Endothelial cell of umbilical vein (primary cell): ENCODE measurements at regions not wholly inside any gene's neighbourhood (a gene's known extent, or its start where the extent isn't known, plus 50 kb on each side); places are given as distances from the start of the nearest gene placed in this dataset.

ENCODE experiments used
- BruUV-seq: library from RNA; stranded (reverse); fragments of 400-500 nt; replicated peaks from 2 replicates; lab custom pipeline; 2021; lab: Mats Ljungman, UMichigan
- CTCF ChIA-PET: fragments of 300-600, 350-600 bp; sonication (Branson Sonifier 250); formaldehyde crosslinking; loops from one replicate; lab custom pipeline; 2021; ENCODE audit warnings: antibody characterized with exemption, inconsistent platforms; lab: Charles Lee
- POLR2A ChIA-PET: fragments of 300-600, 350-600 bp; sonication (Branson Sonifier 250); formaldehyde crosslinking; loops from one replicate; lab custom pipeline; 2021; ENCODE audit warnings: antibody characterized with exemption, inconsistent platforms; lab: Charles Lee
- DNase-seq: peaks from one replicate; pipeline ENCODE4 v3.0.0-alpha.2; 2011; ENCODE audit warnings: low read depth, low spot score
- FAIRE-seq: peaks from 2 replicates; lab custom pipeline; 2011; peaks lifted over from hg19 to GRCh38; lab: Jason Lieb, UNC
- H2AFZ ChIP-seq: 2 replicates; pipeline ENCODE4 v1.6.0; 2012; ENCODE audit warnings: low read depth, low read length, control low read depth, inconsistent platforms
- H3K27ac ChIP-seq: 2 replicates; pipeline ENCODE4 v1.5.1; 2011; ENCODE audit warnings: low read depth, mild to moderate bottlenecking, control low read depth, low read length, moderate library complexity; ENCODE audit not compliant: insufficient read depth
- H3K27me3 ChIP-seq, 2 experiments: 2 replicates each; pipeline versions ENCODE4 v1.6.0 to v1.6.1; 2011; ENCODE audit warnings: low read length in 2 of 2, mixed read lengths in 1 of 2; ENCODE audit not compliant: control insufficient read depth in 2 of 2, insufficient read depth in 2 of 2
- H3K36me3 ChIP-seq, 2 experiments: 2 replicates in 1 of 2; 3 replicates in 1 of 2; pipeline ENCODE4 v1.5.1; 2011; ENCODE audit warnings: low read length in 2 of 2, mild to moderate bottlenecking in 1 of 2, moderate library complexity in 1 of 2; ENCODE audit not compliant: control insufficient read depth in 2 of 2, insufficient read depth in 2 of 2; ENCODE audit errors: extremely low read depth in 1 of 2
- H3K4me1 ChIP-seq: 3 replicates; pipeline ENCODE4 v1.5.1; 2011; ENCODE audit warnings: mild to moderate bottlenecking, low read length; ENCODE audit not compliant: control insufficient read depth, insufficient read depth; ENCODE audit errors: extremely low read depth
- H3K4me2 ChIP-seq: 2 replicates; pipeline ENCODE4 v1.6.1; 2011; ENCODE audit warnings: low read length, control low read depth, mixed read lengths; ENCODE audit not compliant: insufficient read depth
- H3K4me3 ChIP-seq, 3 experiments: fragments of 200-600 bp in 1 of 3; sonication (generic), shearing (Covaris generic) in 1 of 3; replicated peaks in 1 of 3; 2 replicates each; pipeline ENCODE4 v1.5.1; 2011 to 2016; ENCODE audit warnings: control low read depth in 3 of 3, low read length in 3 of 3, mild to moderate bottlenecking in 2 of 3, inconsistent platforms in 1 of 3, low read depth in 1 of 3, moderate library complexity in 1 of 3; ENCODE audit not compliant: insufficient read depth in 1 of 3
- H3K79me2 ChIP-seq: 2 replicates; pipeline ENCODE4 v1.6.0; 2012; ENCODE audit warnings: low read length, inconsistent platforms; ENCODE audit not compliant: control insufficient read depth, insufficient read depth
- H3K9ac ChIP-seq: replicated peaks from 2 replicates; pipeline ENCODE3; 2011; ENCODE audit warnings: low read length, control low read depth; ENCODE audit not compliant: insufficient read depth; ENCODE audit errors: extremely low read depth
- H3K9me1 ChIP-seq: replicated peaks from 3 replicates; pipeline ENCODE4 v1.6.0; 2011; ENCODE audit warnings: mild to moderate bottlenecking, low read length; ENCODE audit not compliant: control insufficient read depth, insufficient read depth; ENCODE audit errors: extremely low read depth
- H3K9me3 ChIP-seq: replicated peaks from 2 replicates; pipeline ENCODE4 v1.5.1; 2012; ENCODE audit warnings: low read length, inconsistent platforms; ENCODE audit not compliant: control insufficient read depth, insufficient read depth
- H4K20me1 ChIP-seq: replicated peaks from 2 replicates; pipeline ENCODE3; 2011; ENCODE audit warnings: mild to moderate bottlenecking, low read length; ENCODE audit not compliant: control insufficient read depth, insufficient read depth; ENCODE audit errors: extremely low read depth
- CTCF ChIP-seq, 2 donors: IDR thresholded peaks; 1 replicate in 1 of 2; 2 replicates in 1 of 2; pipeline ENCODE4 v1.5.1; 2011; ENCODE audit warnings: low read length in 2 of 2, mild to moderate bottlenecking in 2 of 2, moderate library complexity in 2 of 2, control low read depth in 1 of 2, inconsistent platforms in 1 of 2, low read depth in 1 of 2; ENCODE audit not compliant: insufficient read depth in 1 of 2; ENCODE audit errors: extremely low read depth in 1 of 2
- FOS ChIP-seq: IDR thresholded peaks from 2 replicates; pipeline ENCODE4 v1.6.1; 2011; ENCODE audit warnings: mild to moderate bottlenecking, low read length, moderate library complexity, borderline replicate concordance; ENCODE audit not compliant: insufficient read depth
- JUN ChIP-seq: IDR thresholded peaks from 2 replicates; pipeline ENCODE4 v1.6.1; 2011; ENCODE audit warnings: borderline replicate concordance, low read depth; ENCODE audit not compliant: insufficient read length, insufficient read depth
- MAX ChIP-seq: IDR thresholded peaks from 2 replicates; pipeline ENCODE4 v1.6.1; 2011; ENCODE audit not compliant: insufficient read depth, insufficient read length
- MYC ChIP-seq: IDR thresholded peaks from one replicate; pipeline ENCODE4 v1.6.1; 2011; ENCODE audit warnings: mild to moderate bottlenecking, low read depth, low read length
- POLR2A ChIP-seq: IDR thresholded peaks from 2 replicates; pipeline ENCODE4 v1.6.1; 2012; ENCODE audit warnings: low read depth, mild to moderate bottlenecking, control low read depth, low read length
- POLR2AphosphoS5 ChIP-seq: IDR thresholded peaks from 2 replicates; pipeline ENCODE4 v1.6.1; 2012; ENCODE audit warnings: low read depth, mild to moderate bottlenecking, control low read depth, low read length, moderate library complexity; ENCODE audit not compliant: insufficient read depth
- dilution Hi-C: fragments of 300-500 bp; cut with MboI; formaldehyde crosslinking; loops from one replicate; pipeline ENCODE4 v1.15.0; 2019; ENCODE audit warnings: low sequenced_read_pairs; ENCODE audit not compliant: extremely low pct_ligation_motif_present
- intact Hi-C: fragments of 100-400 bp; cut with micrococcal nuclease; formaldehyde crosslinking; loops from one replicate; pipeline ENCODE4 v1.10.0; 2022

DNA sequence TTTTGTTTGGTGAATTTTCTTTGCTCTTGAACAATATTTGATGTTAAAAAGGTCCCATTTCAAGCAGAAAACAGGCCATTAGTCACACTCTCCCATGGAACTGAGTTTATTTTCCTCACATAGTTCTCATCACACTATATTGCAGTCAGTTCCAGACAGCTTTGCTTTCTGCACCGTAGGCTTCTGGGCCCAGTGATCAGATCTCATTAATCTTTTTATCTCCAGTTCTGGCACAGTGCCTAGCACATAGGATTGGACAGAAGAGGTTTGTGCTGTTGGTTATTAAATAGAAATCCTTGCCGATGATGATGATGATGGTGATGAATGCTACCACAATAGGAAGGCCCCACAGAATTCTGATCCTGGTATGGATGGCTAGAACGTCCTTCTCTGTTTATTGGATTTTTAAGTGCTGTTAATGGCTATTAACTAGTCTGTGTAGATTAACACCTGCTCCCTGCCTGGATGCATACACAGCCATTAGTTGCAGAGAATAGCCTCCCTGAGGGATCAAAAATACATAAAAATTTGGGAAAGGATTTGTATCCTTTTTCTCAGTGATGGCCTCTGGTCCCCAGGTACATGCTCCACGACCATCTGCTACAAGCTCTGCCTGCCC lies 52.0 kb upstream of the NTRK2 start:
- Histone ChIP-seq H3K4me1 (no peaks in the 10 kb centered on the region), H3K79me2 (no peaks in the 10 kb centered on the region), H3K9me1 (no peaks in the 10 kb centered on the region), H2AFZ (no peak overlapping the region), H3K9me3 (no peaks in the 10 kb centered on the region), H3K27me3 (no peaks in the 10 kb centered on the region), H3K4me3 (no peak overlapping the region), H3K9ac (no peak overlapping the region), H3K4me2 (no peak overlapping the region), H4K20me1 (no peaks in the 10 kb centered on the region), H3K27ac (no peak overlapping the region), H3K36me3 (no peaks in the 10 kb centered on the region)
- no peak for FAIRE-seq
- intact Hi-C loops = no loop called here
- ChIA-PET POLR2A (no interaction called here), CTCF (no interaction called here)
- dilution Hi-C loops = no loop called here
- BruUV-seq = no TSS peak
- no peak for DNase-seq
- TF ChIP-seq POLR2AphosphoS5 (no peak), CTCF (IDR thresholded peaks at IDR 0.05; ENCODE audit: extremely low read depth in 1 of 2, insufficient read depth in 1 of 2, low read depth in 1 of 2, low read length in 2 of 2) (no peak), POLR2A (no peak), FOS (no peak), MAX (no peak), JUN (no peak), MYC (no peak)
